ENCODE measurements at regions not wholly inside any gene's neighbourhood (a gene's known extent, or its start where the extent isn't known, plus 50 kb on each side); places are given as distances from the start of the nearest gene placed in this dataset.

DNA sequence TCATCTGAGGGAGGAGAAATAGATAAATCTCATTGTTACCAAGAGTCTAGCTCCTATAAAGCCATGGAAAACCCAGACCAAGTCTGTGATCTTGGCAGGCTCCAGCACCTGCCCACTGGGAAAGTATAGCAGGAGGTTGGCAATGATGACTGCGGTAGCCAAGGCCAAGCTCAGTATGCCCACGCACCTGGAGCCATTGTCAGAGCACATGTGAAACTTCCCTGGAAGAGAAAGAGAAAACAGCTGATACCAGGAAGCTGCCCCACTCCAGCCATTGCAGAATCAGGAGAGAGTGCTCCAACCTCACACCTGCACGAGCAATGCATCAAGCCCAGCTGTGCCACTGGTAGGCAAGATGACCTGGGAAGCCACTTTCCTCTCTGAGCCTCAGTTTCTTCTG is 62.2 kb upstream of the HEPHL1 start:
- Histone ChIP-seq H3K9ac (ENCODE audit: low read depth, low read length) (no peak overlapping the region), H3K36me3 (ENCODE audit: insufficient read depth, low read length) (no peaks in the 10 kb centered on the region), H4K20me1 (ENCODE audit: insufficient read depth, low read length) (no peaks in the 10 kb centered on the region), H3K4me3 (ENCODE audit: low read depth in 1 of 2, low read length in 2 of 2) (no peak overlapping the region), H3K4me1 (ENCODE audit: insufficient read depth, low read length) (no peaks in the 10 kb centered on the region), H3K27ac (ENCODE audit: low read length) (no peak overlapping the region), H3K79me2 (ENCODE audit: insufficient read depth, low read length) (no peaks in the 10 kb centered on the region), H2AFZ (ENCODE audit: low read depth, low read length) (no peak overlapping the region), H3K4me2 (ENCODE audit: insufficient read depth, low read length) (no peak overlapping the region), H3K9me3 (ENCODE audit: insufficient read depth, low read length, severe bottlenecking) (no peaks in the 10 kb centered on the region), H3K27me3 (ENCODE audit: insufficient read depth, low read length, poor library complexity) (no peaks in the 10 kb centered on the region)
- no peak for ATAC-seq (ENCODE audit: insufficient read depth, low read depth)
- TF ChIP-seq EZH2 (IDR thresholded peaks at IDR 0.05; ENCODE audit: borderline replicate concordance, low read depth, low read length, severe bottlenecking) (no peak), CTCF (IDR thresholded peaks at IDR 0.05; ENCODE audit: borderline replicate concordance, extremely low read depth, low read length, poor library complexity, severe bottlenecking) (no peak)
- no peak for DNase-seq

DNA sequence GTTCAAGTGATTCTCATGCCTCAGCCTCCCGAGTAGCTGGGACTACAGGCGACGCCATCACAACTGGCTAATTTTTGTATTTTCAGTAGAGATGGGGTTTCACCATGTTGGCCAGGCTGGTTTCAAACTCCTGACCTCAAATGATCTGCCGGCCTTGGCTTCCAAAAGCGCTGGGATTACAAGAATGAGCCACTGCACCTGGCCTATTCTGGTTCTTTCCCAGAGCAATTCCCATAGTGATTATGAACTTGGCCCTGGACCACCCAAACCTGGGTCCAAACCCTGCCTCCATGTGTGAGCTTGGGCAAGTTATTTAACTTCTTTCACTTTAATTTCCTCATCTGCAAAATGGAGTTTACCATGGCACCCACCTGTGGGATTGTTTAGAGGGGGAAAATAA is 61.5 kb upstream of the HEPHL1 start:
- no peak for ATAC-seq (ENCODE audit: insufficient read depth, low read depth)
- Histone ChIP-seq H3K9ac (ENCODE audit: low read depth, low read length) (no peak overlapping the region), H3K4me1 (ENCODE audit: insufficient read depth, low read length) (no peaks in the 10 kb centered on the region), H3K27me3 (ENCODE audit: insufficient read depth, low read length, poor library complexity) (no peaks in the 10 kb centered on the region), H3K79me2 (ENCODE audit: insufficient read depth, low read length) (no peaks in the 10 kb centered on the region), H3K4me2 (ENCODE audit: insufficient read depth, low read length) (no peak overlapping the region), H3K36me3 (ENCODE audit: insufficient read depth, low read length) (no peaks in the 10 kb centered on the region), H4K20me1 (ENCODE audit: insufficient read depth, low read length) (no peaks in the 10 kb centered on the region), H2AFZ (ENCODE audit: low read depth, low read length) (no peak overlapping the region), H3K27ac (ENCODE audit: low read length) (no peak overlapping the region), H3K4me3 (ENCODE audit: low read depth in 1 of 2, low read length in 2 of 2) (no peak overlapping the region), H3K9me3 (ENCODE audit: insufficient read depth, low read length, severe bottlenecking) (no peaks in the 10 kb centered on the region)
- TF ChIP-seq EZH2 (IDR thresholded peaks at IDR 0.05; ENCODE audit: borderline replicate concordance, low read depth, low read length, severe bottlenecking) = no peak
- TF ChIP-seq CTCF (IDR thresholded peaks at IDR 0.05; ENCODE audit: borderline replicate concordance, extremely low read depth, low read length, poor library complexity, severe bottlenecking) = no peak
- no peak for DNase-seq

GRCh38 chr11:93963072-93963471 is 58.1 kb upstream of the HEPHL1 start:
- Histone ChIP-seq H3K27ac (ENCODE audit: low read length) (no peak overlapping the region), H3K4me3 (ENCODE audit: low read depth in 1 of 2, low read length in 2 of 2) (no peak overlapping the region), H2AFZ (ENCODE audit: low read depth, low read length) (no peak overlapping the region), H3K27me3 (ENCODE audit: insufficient read depth, low read length, poor library complexity) (peaks cover 4% of the 10 kb centered on the region), H3K36me3 (ENCODE audit: insufficient read depth, low read length) (no peaks in the 10 kb centered on the region), H3K9me3 (ENCODE audit: insufficient read depth, low read length, severe bottlenecking) (no peaks in the 10 kb centered on the region), H3K4me1 (ENCODE audit: insufficient read depth, low read length) (no peaks in the 10 kb centered on the region), H3K9ac (ENCODE audit: low read depth, low read length) (no peak overlapping the region), H4K20me1 (ENCODE audit: insufficient read depth, low read length) (no peaks in the 10 kb centered on the region), H3K79me2 (ENCODE audit: insufficient read depth, low read length) (no peaks in the 10 kb centered on the region), H3K4me2 (ENCODE audit: insufficient read depth, low read length) (no peak overlapping the region)
- no peak for TF ChIP-seq EZH2 (IDR thresholded peaks at IDR 0.05; ENCODE audit: borderline replicate concordance, low read depth, low read length, severe bottlenecking)
- no peak for TF ChIP-seq CTCF (IDR thresholded peaks at IDR 0.05; ENCODE audit: borderline replicate concordance, extremely low read depth, low read length, poor library complexity, severe bottlenecking)
- ATAC-seq (ENCODE audit: insufficient read depth, low read depth) (no peak), DNase-seq (no peak)

- Histone ChIP-seq H3K4me1 (ENCODE audit: insufficient read depth, low read length) (no peaks in the 10 kb centered on the region), H3K4me3 (ENCODE audit: low read depth in 1 of 2, low read length in 2 of 2) (no peak overlapping the region), H3K79me2 (ENCODE audit: insufficient read depth, low read length) (no peaks in the 10 kb centered on the region), H3K27ac (ENCODE audit: low read length) (no peak overlapping the region), H4K20me1 (ENCODE audit: insufficient read depth, low read length) (no peaks in the 10 kb centered on the region), H3K36me3 (ENCODE audit: insufficient read depth, low read length) (no peaks in the 10 kb centered on the region), H3K9ac (ENCODE audit: low read depth, low read length) (no peak overlapping the region), H3K4me2 (ENCODE audit: insufficient read depth, low read length) (no peak overlapping the region), H3K27me3 (ENCODE audit: insufficient read depth, low read length, poor library complexity) (peaks cover 4% of the 10 kb centered on the region), H2AFZ (ENCODE audit: low read depth, low read length) (no peak overlapping the region), H3K9me3 (ENCODE audit: insufficient read depth, low read length, severe bottlenecking) (no peaks in the 10 kb centered on the region)
- ATAC-seq (ENCODE audit: insufficient read depth, low read depth) = no peak
- no peak for DNase-seq
- TF ChIP-seq EZH2 (IDR thresholded peaks at IDR 0.05; ENCODE audit: borderline replicate concordance, low read depth, low read length, severe bottlenecking) (no peak), CTCF (IDR thresholded peaks at IDR 0.05; ENCODE audit: borderline replicate concordance, extremely low read depth, low read length, poor library complexity, severe bottlenecking) (no peak)
Observed at GRCh38 chr11:93967258-93967657, 53.9 kb upstream of the HEPHL1 start.

All from DND-41 (cell line).